CD8-positive, alpha-beta memory T cell (primary cell): ENCODE measurements at regions not wholly inside any gene's neighbourhood (a gene's known extent, or its start where the extent isn't known, plus 50 kb on each side); places are given as distances from the start of the nearest gene placed in this dataset.
"Not testable (repeated sequence)": the region's sequence is repeated elsewhere in the genome, so short reads cannot be mapped to it uniquely, and the experiment has no call there.

Experiments used
- CTCF ChIA-PET: fragments of 350-600 bp; sonication (Branson Sonifier 250); formaldehyde crosslinking; loops from one replicate; lab custom pipeline; 2021; ENCODE audit warnings: antibody characterized with exemption; lab: Charles Lee
- POLR2A ChIA-PET: fragments of 350-600 bp; sonication (Branson Sonifier 250); formaldehyde crosslinking; loops from one replicate; lab custom pipeline; 2021; ENCODE audit warnings: antibody characterized with exemption; lab: Charles Lee
- DNase-seq, 5 donors: peaks; one replicate each; pipeline versions ENCODE4 v3.0.0 to v3.0.0-alpha.2; 2020 to 2022; ENCODE audit warnings: mixed read lengths in 1 of 5
- H3K27ac ChIP-seq: one replicate; pipeline ENCODE4 v1.7.0; 2013; ENCODE audit warnings: low read depth, mild to moderate bottlenecking, low read length, moderate library complexity
- H3K27me3 ChIP-seq: 2 replicates; pipeline ENCODE4 v1.7.0; 2013; ENCODE audit warnings: low read length, mild to moderate bottlenecking; ENCODE audit not compliant: insufficient read depth, poor library complexity, severe bottlenecking
- H3K36me3 ChIP-seq: 2 replicates; pipeline ENCODE4 v1.7.0; 2013; ENCODE audit warnings: mild to moderate bottlenecking, low read length, moderate library complexity; ENCODE audit not compliant: insufficient read depth
- H3K4me1 ChIP-seq: 2 replicates; pipeline ENCODE4 v1.7.0; 2013; ENCODE audit warnings: mild to moderate bottlenecking, low read length, moderate library complexity; ENCODE audit not compliant: insufficient read depth
- H3K4me3 ChIP-seq: 2 replicates; pipeline ENCODE4 v1.7.0; 2013; ENCODE audit warnings: mild to moderate bottlenecking, low read length
- H3K9me3 ChIP-seq: 2 replicates; pipeline ENCODE4 v1.7.0; 2013; ENCODE audit warnings: mild to moderate bottlenecking, low read length
- H3K27ac Mint-ChIP-seq, 8 donors: one replicate each; pipeline ENCODE4 v1.8.0; 2020 to 2021; ENCODE audit warnings: mixed read lengths in 8 of 8, mild to moderate bottlenecking in 6 of 8, inconsistent platforms in 3 of 8, moderate library complexity in 3 of 8
- H3K27me3 Mint-ChIP-seq, 2 donors: one replicate each; pipeline ENCODE4 v1.8.0; 2020 to 2021; ENCODE audit warnings: mixed read lengths in 2 of 2, mild to moderate bottlenecking in 1 of 2, moderate library complexity in 1 of 2
- H3K36me3 Mint-ChIP-seq, 3 donors: one replicate each; pipeline ENCODE4 v1.8.0; 2020 to 2021; ENCODE audit warnings: mixed read lengths in 3 of 3, inconsistent platforms in 1 of 3, mild to moderate bottlenecking in 1 of 3
- H3K4me1 Mint-ChIP-seq, 3 donors: one replicate each; pipeline ENCODE4 v1.8.0; 2020 to 2021; ENCODE audit warnings: mixed read lengths in 3 of 3, inconsistent platforms in 1 of 3, mild to moderate bottlenecking in 1 of 3
- H3K4me3 Mint-ChIP-seq, 7 donors: one replicate each; pipeline ENCODE4 v1.8.0; 2020 to 2021; ENCODE audit warnings: mixed read lengths in 7 of 7, mild to moderate bottlenecking in 6 of 7, moderate library complexity in 4 of 7, inconsistent platforms in 2 of 7
- H3K9me3 Mint-ChIP-seq, 5 donors: one replicate each; pipeline ENCODE4 v1.8.0; 2020 to 2022; ENCODE audit warnings: mixed read lengths in 5 of 5, mild to moderate bottlenecking in 3 of 5, moderate library complexity in 2 of 5, inconsistent platforms in 1 of 5

DNA sequence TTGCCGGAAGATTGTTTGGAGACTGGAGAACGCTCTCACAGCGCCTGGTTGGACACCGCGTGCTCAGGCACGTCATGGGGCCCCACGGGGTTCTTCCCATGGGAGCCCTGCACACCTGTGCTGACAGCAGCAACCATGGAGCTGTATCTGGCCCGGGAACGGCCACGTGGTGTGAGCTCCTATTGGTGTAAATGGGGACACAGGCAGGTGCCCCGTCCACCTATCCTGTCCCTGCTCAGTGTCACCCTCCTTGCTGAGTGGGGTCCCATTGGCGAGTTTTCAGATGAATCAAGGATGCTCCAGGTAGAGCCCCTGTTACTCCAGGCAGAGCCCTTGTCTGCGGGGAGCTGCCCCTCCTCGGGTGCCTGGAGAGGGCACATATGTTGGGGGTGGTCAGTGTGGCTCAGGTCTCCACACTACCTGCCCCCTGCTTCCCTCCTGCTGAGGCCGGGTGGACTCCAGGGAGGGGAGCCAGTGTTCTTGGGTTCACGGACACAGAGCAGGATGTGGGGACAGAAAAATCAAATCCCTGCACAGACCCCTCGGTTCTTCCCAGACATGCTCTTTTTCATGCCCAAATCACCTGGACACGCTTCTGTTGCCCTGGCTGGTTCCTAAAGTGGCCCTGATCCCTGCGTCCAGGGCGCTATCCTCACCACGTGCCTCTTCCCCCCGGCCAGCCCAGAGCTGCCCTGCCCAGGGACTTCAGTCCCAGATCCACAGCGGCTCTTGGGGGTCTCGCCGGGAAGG, 250.1 kb downstream of the ADGRD1 start:
- POLR2A ChIA-PET: no interaction called here
- no peaks in the 10 kb centered on the region for H3K27me3 Mint-ChIP-seq
- no peaks in the 10 kb centered on the region for H3K9me3 Mint-ChIP-seq
- no peak overlapping the region for H3K27ac ChIP-seq
- no peaks in the 10 kb centered on the region for H3K36me3 ChIP-seq
- H3K4me3 Mint-ChIP-seq: no peak overlapping the region
- H3K4me1 Mint-ChIP-seq: no peaks in the 10 kb centered on the region
- CTCF ChIA-PET: no interaction called here
- H3K4me3 ChIP-seq: no peak overlapping the region
- H3K9me3 ChIP-seq: no peaks in the 10 kb centered on the region
- no peak overlapping the region for H3K27ac Mint-ChIP-seq
- DNase-seq: no peak
- no peaks in the 10 kb centered on the region for H3K27me3 ChIP-seq
- no peaks in the 10 kb centered on the region for H3K4me1 ChIP-seq
- H3K36me3 Mint-ChIP-seq: no peaks in the 10 kb centered on the region

GRCh38 chr12:131204416-131205274, 250.9 kb downstream of the ADGRD1 start:
- Mint-ChIP-seq H3K4me1 (no peaks in the 10 kb centered on the region), H3K36me3 (no peaks in the 10 kb centered on the region), H3K27ac (no peak overlapping the region), H3K9me3 (no peaks in the 10 kb centered on the region), H3K27me3 (peaks cover 0 to 7% of the 10 kb centered on the region in 2 donors), H3K4me3 (no peak overlapping the region)
- Histone ChIP-seq H3K27me3 (no peaks in the 10 kb centered on the region), H3K36me3 (no peaks in the 10 kb centered on the region), H3K4me1 (no peaks in the 10 kb centered on the region), H3K9me3 (no peaks in the 10 kb centered on the region), H3K4me3 (no peak overlapping the region), H3K27ac (no peak overlapping the region)
- CTCF ChIA-PET: no interaction called here
- DNase-seq: no peak
- POLR2A ChIA-PET: no interaction called here

GRCh38 chr12:131205275-131205933, 251.7 kb downstream of the ADGRD1 start:
- H3K9me3 ChIP-seq, H3K36me3 Mint-ChIP-seq, H3K9me3 Mint-ChIP-seq, H3K4me1 Mint-ChIP-seq, H3K4me3 ChIP-seq, CTCF ChIA-PET, H3K27ac ChIP-seq, H3K27ac Mint-ChIP-seq, H3K36me3 ChIP-seq, H3K27me3 ChIP-seq, POLR2A ChIA-PET, H3K4me1 ChIP-seq, H3K4me3 Mint-ChIP-seq, DNase-seq: not testable (repeated sequence)
- H3K27me3 Mint-ChIP-seq: peaks cover 0 to 11% of the 10 kb centered on the region in 2 donors

DNA sequence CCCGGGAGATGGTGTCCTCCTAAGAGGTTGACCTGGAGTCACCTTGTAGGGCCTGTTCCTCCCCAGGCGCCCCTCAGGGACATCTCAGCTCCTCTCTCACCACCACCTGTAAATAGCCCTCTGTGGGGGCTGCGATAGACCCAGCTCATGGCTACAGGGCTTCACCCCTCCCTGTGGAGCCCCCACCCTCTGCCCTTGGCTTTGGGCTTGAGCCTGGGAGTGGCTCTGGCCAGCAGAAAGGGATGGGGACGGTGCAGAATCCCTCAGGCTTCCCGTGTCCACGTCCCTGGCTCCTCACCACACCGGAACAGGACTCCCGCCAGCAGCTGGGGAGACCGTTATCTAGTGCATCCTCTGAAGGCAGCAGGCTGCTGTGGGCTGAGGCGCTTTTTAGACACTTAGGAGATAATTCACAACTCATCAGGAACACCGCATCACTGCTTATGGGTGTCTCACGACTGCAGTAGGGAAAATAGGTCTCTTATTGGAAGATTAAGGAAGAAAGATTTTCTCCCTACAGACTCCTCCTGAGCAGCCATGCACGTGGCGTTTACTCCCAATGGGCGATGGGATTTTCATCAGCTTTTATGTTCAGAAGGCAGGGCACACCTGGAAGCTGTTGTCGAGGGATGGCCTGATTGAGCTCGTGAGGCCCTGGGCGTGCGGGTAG, 253.1 kb downstream of the ADGRD1 start:
- H3K36me3 ChIP-seq, H3K4me1 ChIP-seq, CTCF ChIA-PET, H3K4me3 ChIP-seq, H3K27ac ChIP-seq, H3K4me3 Mint-ChIP-seq, POLR2A ChIA-PET, H3K9me3 ChIP-seq, H3K36me3 Mint-ChIP-seq, DNase-seq, H3K9me3 Mint-ChIP-seq, H3K4me1 Mint-ChIP-seq, H3K27me3 ChIP-seq, H3K27ac Mint-ChIP-seq: not testable (repeated sequence)
- peaks cover 2 to 13% of the 10 kb centered on the region in 2 donors for H3K27me3 Mint-ChIP-seq

- H3K9me3 ChIP-seq, H3K4me1 ChIP-seq, CTCF ChIA-PET, H3K27ac ChIP-seq, H3K27ac Mint-ChIP-seq, DNase-seq, H3K9me3 Mint-ChIP-seq, POLR2A ChIA-PET, H3K4me3 Mint-ChIP-seq, H3K36me3 Mint-ChIP-seq, H3K4me1 Mint-ChIP-seq, H3K36me3 ChIP-seq, H3K27me3 ChIP-seq, H3K4me3 ChIP-seq: not testable (repeated sequence)
- H3K27me3 Mint-ChIP-seq: peaks cover 3 to 13% of the 10 kb centered on the region in 2 donors
These were observed 253.6 kb downstream of the ADGRD1 start for GRCh38 chr12:131207300-131207660.

DNA sequence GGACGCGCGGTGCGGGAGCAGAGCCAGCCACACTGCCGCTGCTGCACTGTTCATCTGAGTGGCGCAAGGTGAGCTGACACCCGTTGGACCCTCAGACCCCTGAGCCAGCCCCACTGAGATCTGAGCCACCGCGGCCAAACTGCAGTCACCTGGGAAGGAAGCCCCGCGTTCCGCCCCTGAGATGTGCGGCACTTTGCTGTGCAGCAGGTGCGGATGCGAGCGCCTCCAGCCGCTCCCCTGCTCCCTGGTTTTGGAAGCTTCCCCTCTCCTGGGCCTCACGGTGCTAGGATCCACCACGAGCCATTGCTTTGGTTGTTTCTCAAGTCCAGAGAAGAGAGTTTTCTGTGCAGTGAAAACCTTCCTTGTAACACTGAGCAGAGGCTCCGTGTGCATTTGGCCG, 254.1 kb downstream of the ADGRD1 start:
- H3K4me3 Mint-ChIP-seq, H3K27ac Mint-ChIP-seq, H3K36me3 ChIP-seq, H3K27ac ChIP-seq, H3K27me3 ChIP-seq, H3K9me3 ChIP-seq, CTCF ChIA-PET, H3K4me1 ChIP-seq, H3K36me3 Mint-ChIP-seq, H3K4me3 ChIP-seq, DNase-seq, POLR2A ChIA-PET, H3K9me3 Mint-ChIP-seq, H3K4me1 Mint-ChIP-seq: not testable (repeated sequence)
- peaks cover 3 to 13% of the 10 kb centered on the region in 2 donors for H3K27me3 Mint-ChIP-seq

GRCh38 chr12:131208425-131208824, 254.7 kb downstream of the ADGRD1 start:
- no peaks in the 10 kb centered on the region for H3K36me3 Mint-ChIP-seq
- H3K27me3 Mint-ChIP-seq: peaks cover 3 to 13% of the 10 kb centered on the region in 2 donors
- no peak overlapping the region for H3K4me3 Mint-ChIP-seq
- no peaks in the 10 kb centered on the region for H3K4me1 Mint-ChIP-seq
- no peak overlapping the region for H3K27ac Mint-ChIP-seq
- H3K36me3 ChIP-seq: no peaks in the 10 kb centered on the region
- H3K4me3 ChIP-seq: no peak overlapping the region
- peaks cover 0 to 3% (median 0%) of the 10 kb centered on the region in 5 donors for H3K9me3 Mint-ChIP-seq
- DNase-seq: no peak
- H3K9me3 ChIP-seq: no peaks in the 10 kb centered on the region
- no peaks in the 10 kb centered on the region for H3K27me3 ChIP-seq
- no peaks in the 10 kb centered on the region for H3K4me1 ChIP-seq
- H3K27ac ChIP-seq: no peak overlapping the region
- CTCF ChIA-PET: no interaction called here
- POLR2A ChIA-PET: no interaction called here
